ENCODE measurements at regions not wholly inside any gene's neighbourhood (a gene's known extent, or its start where the extent isn't known, plus 50 kb on each side); places are given as distances from the start of the nearest gene placed in this dataset.

- Histone ChIP-seq H3K9me3 (ENCODE audit: control insufficient read depth in 4 of 4, insufficient read depth in 3 of 4, low read length in 3 of 4) (no peaks in the 10 kb centered on the region), H3K27ac (ENCODE audit: low read depth in 1 of 2, low read length in 1 of 2) (no peak overlapping the region), H3K9ac (ENCODE audit: insufficient read depth in 1 of 2, low read length in 2 of 2) (no peak overlapping the region), H3K27me3 (ENCODE audit: control insufficient read depth in 3 of 3, insufficient read depth in 3 of 3, low read length in 2 of 3) (no peaks in the 10 kb centered on the region), H3K4me3 (no peak overlapping the region), H3K36me3 (ENCODE audit: control insufficient read depth in 4 of 4, insufficient read depth in 4 of 4, low read length in 4 of 4) (no peaks in the 10 kb centered on the region), H3K4me1 (ENCODE audit: control insufficient read depth in 5 of 5, insufficient read depth in 5 of 5, low read length in 5 of 5) (no peaks in the 10 kb centered on the region)
- 83% methylated on average over 6 of the region's 6 CpGs for WGBS, 2 donors
- TF ChIP-seq CTCF (IDR thresholded peaks at IDR 0.05; ENCODE audit: control extremely low read depth, extremely low read depth) = no peak
- no peak for ATAC-seq (ENCODE audit: insufficient read depth, low FRiP score)
- DNase-seq = no peak
Measured at GRCh38 chr13:75072891-75073290, 409.1 kb downstream of the TBC1D4 start.

GRCh38 chr13:75072368-75072767 is 409.6 kb downstream of the TBC1D4 start:
- Histone ChIP-seq H3K27ac (ENCODE audit: low read depth in 1 of 2, low read length in 1 of 2) (no peak overlapping the region), H3K9me3 (ENCODE audit: control insufficient read depth in 4 of 4, insufficient read depth in 3 of 4, low read length in 3 of 4) (no peaks in the 10 kb centered on the region), H3K36me3 (ENCODE audit: control insufficient read depth in 4 of 4, insufficient read depth in 4 of 4, low read length in 4 of 4) (no peaks in the 10 kb centered on the region), H3K4me3 (no peak overlapping the region), H3K9ac (ENCODE audit: insufficient read depth in 1 of 2, low read length in 2 of 2) (no peak overlapping the region), H3K27me3 (ENCODE audit: control insufficient read depth in 3 of 3, insufficient read depth in 3 of 3, low read length in 2 of 3) (no peaks in the 10 kb centered on the region), H3K4me1 (ENCODE audit: control insufficient read depth in 5 of 5, insufficient read depth in 5 of 5, low read length in 5 of 5) (no peaks in the 10 kb centered on the region)
- no peak for TF ChIP-seq CTCF (IDR thresholded peaks at IDR 0.05; ENCODE audit: control extremely low read depth, extremely low read depth)
- no peak for ATAC-seq (ENCODE audit: insufficient read depth, low FRiP score)
- DNase-seq = no peak

GRCh38 chr13:75071796-75072195 is 410.2 kb downstream of the TBC1D4 start:
- Histone ChIP-seq H3K4me3 (no peak overlapping the region), H3K4me1 (ENCODE audit: control insufficient read depth in 5 of 5, insufficient read depth in 5 of 5, low read length in 5 of 5) (no peaks in the 10 kb centered on the region), H3K9ac (ENCODE audit: insufficient read depth in 1 of 2, low read length in 2 of 2) (no peak overlapping the region), H3K27ac (ENCODE audit: low read depth in 1 of 2, low read length in 1 of 2) (no peak overlapping the region), H3K9me3 (ENCODE audit: control insufficient read depth in 4 of 4, insufficient read depth in 3 of 4, low read length in 3 of 4) (no peaks in the 10 kb centered on the region), H3K27me3 (ENCODE audit: control insufficient read depth in 3 of 3, insufficient read depth in 3 of 3, low read length in 2 of 3) (no peaks in the 10 kb centered on the region), H3K36me3 (ENCODE audit: control insufficient read depth in 4 of 4, insufficient read depth in 4 of 4, low read length in 4 of 4) (no peaks in the 10 kb centered on the region)
- DNase-seq (no peak), ATAC-seq (ENCODE audit: insufficient read depth, low FRiP score) (no peak)
- no peak for TF ChIP-seq CTCF (IDR thresholded peaks at IDR 0.05; ENCODE audit: control extremely low read depth, extremely low read depth)
- WGBS, 2 donors = 90 to 94% methylated on average over 6 of the region's 6 CpGs

GRCh38 chr13:75071395-75071794 is 410.6 kb downstream of the TBC1D4 start:
- H3K27ac ChIP-seq (ENCODE audit: low read depth in 1 of 2, low read length in 1 of 2) = no peak overlapping the region
- ATAC-seq (ENCODE audit: insufficient read depth, low FRiP score) = no peak
- DNase-seq = peak in 2 of 3 donors; percentile 23 to 37
- H3K4me3 ChIP-seq = no peak overlapping the region
- no peaks in the 10 kb centered on the region for H3K36me3 ChIP-seq (ENCODE audit: control insufficient read depth in 4 of 4, insufficient read depth in 4 of 4, low read length in 4 of 4)
- H3K9ac ChIP-seq (ENCODE audit: insufficient read depth in 1 of 2, low read length in 2 of 2) = no peak overlapping the region
- WGBS, 2 donors = 35 to 36% methylated on average over 2 of the region's 2 CpGs
- TF ChIP-seq CTCF (IDR thresholded peaks at IDR 0.05; ENCODE audit: control extremely low read depth, extremely low read depth) = no peak
- no peaks in the 10 kb centered on the region for H3K27me3 ChIP-seq (ENCODE audit: control insufficient read depth in 3 of 3, insufficient read depth in 3 of 3, low read length in 2 of 3)
- no peaks in the 10 kb centered on the region for H3K9me3 ChIP-seq (ENCODE audit: control insufficient read depth in 4 of 4, insufficient read depth in 3 of 4, low read length in 3 of 4)
- no peaks in the 10 kb centered on the region for H3K4me1 ChIP-seq (ENCODE audit: control insufficient read depth in 5 of 5, insufficient read depth in 5 of 5, low read length in 5 of 5)
